HG03469 (cell line): ENCODE measurements at regions not wholly inside any gene's neighbourhood (a gene's known extent, or its start where the extent isn't known, plus 50 kb on each side); places are given as distances from the start of the nearest gene placed in this dataset.

Experiments
- ATAC-seq: cut with Tn5 transposase; IDR thresholded peaks from one replicate; pipeline ENCODE4 v1.9.1; 2021; ENCODE audit warnings: mild to moderate bottlenecking, moderate library complexity, moderate number of reproducible peaks; ENCODE audit not compliant: unreplicated experiment

DNA sequence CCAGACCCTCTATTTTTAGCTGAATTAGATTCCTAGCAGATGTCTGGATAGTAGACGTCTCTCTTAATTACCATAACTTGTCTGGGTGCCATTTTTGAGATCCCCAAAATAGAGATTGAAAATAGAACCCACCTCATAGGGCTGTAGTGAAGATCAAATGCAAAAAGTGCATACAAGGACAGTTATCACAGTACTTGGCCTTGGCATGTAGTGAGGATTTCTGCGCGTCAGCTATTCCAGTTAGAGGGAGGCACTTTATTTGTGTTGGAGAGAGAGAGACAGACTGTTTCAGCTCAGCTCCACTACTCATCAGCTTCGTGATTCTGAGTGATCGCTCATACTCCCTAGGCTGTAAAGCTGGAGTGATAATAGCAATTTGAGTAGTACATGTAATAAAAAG, 59.6 kb upstream of the CDH13 start:
- no peak for ATAC-seq

GRCh38 chr16:82563401-82563800, 63.4 kb upstream of the CDH13 start:
- no peak for ATAC-seq

GRCh38 chr16:82562183-82562683, 64.5 kb upstream of the CDH13 start:
- ATAC-seq: no peak

- no peak for ATAC-seq
These were observed 65.9 kb upstream of the CDH13 start for GRCh38 chr16:82560805-82561325.

GRCh38 chr16:82544378-82545160, 82.2 kb upstream of the CDH13 start:
- ATAC-seq: no peak

- ATAC-seq: no peak
These were observed 84.1 kb upstream of the CDH13 start for GRCh38 chr16:82542714-82543113.

- ATAC-seq: no peak
These were observed 85.7 kb upstream of the CDH13 start for GRCh38 chr16:82541103-82541502.

DNA sequence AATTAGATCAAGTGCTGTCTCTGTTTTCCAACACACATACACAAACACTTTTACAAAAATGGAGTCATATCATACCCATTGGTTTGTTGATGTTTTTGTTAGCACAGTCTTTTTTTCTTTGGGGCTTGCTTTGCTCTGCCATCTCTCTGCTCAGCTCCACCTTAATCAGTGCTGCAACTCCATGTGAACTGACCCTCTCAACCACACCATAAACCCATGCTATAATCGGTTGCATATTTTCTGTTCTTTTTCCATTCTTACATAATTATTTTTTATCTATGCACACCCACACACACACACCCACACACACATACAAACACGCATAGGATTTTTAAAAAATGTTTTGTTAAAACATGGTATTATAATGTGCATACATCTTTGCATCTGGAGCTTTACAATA, 91.0 kb upstream of the CDH13 start:
- no peak for ATAC-seq

DNA sequence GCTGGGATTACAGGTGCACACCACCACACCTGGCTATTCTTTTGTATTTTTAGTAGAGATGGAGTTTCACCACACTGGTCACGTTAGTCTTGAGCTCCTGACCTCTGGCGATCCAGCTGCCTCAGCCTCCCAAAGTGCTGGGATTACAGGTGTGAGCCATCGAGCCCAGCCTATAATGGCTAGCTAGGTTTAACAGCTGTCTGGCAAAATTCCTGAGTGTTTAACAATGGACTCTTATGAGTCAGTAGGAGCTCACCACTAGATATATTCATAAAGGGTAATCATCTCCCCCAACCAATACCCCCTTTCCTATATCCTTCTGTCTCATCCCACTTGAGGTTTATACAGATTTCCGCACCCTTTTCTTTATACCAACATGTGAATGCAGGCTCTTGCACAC, 91.5 kb upstream of the CDH13 start:
- ATAC-seq: no peak

GRCh38 chr16:82533189-82533588, 93.6 kb upstream of the CDH13 start:
- ATAC-seq: no peak

- ATAC-seq: no peak
These were observed 95.9 kb upstream of the CDH13 start for GRCh38 chr16:82530883-82531282.

DNA sequence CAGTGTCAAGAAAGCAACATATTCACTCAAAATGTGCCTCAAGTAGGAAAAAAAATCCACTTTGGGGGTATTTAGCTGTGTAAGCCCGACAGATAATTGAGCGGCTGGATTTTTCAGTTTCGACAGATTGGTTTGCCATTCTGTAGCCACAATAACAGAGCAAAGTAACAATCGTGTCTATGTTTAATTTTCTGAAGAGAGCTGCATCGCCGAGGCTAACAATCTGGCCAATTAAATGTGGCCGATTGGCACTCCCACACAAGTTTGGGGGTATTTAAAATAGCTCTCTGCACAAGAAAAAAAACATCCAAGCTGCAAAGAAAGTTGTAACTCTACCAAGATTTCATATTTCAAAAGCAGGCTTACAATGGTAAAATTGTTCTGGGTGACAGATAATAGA, 99.7 kb upstream of the CDH13 start:
- no peak for ATAC-seq

- no peak for ATAC-seq
These were observed 101.8 kb upstream of the CDH13 start for GRCh38 chr16:82524976-82525375.

DNA sequence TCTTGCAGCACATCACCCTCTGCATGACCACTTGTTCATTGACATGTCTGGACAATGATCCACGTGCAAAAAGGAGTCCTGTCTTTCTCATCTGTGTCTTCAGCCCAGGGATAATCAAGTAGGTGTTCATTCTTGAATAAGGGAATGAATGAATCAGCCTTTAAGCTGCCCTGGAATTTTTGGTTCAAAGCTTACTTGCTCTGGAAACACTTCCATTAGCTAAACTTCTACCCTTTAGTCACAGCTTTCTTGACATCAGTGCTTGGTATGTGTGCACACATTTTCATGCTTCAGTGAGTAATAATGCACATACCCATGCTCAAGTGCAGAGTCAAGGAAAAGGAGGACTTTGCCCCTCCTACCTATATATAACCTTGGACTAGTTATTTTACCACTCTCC, 103.0 kb upstream of the CDH13 start:
- ATAC-seq: no peak

GRCh38 chr16:82522026-82522425, 104.7 kb upstream of the CDH13 start:
- no peak for ATAC-seq

DNA sequence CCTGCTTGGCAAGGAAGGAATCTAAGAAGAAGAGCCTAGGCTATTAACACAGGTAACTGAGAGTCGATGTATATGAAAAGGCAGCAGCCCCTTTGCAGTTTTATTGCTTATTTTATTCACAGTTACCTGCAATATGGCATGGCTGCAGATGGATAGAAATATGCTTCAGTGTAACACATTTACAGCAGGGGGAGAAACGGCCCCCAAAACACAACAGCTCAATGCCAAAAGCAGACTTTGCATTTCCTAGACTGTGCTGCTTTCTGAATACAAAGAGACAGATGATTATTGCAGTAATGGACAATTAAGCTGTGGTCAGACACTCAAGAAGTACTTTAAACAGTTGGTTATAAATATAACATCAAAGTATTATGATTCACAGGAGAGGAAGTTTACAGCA, 108.0 kb upstream of the CDH13 start:
- ATAC-seq: no peak

- ATAC-seq: no peak
These were observed 112.5 kb upstream of the CDH13 start for GRCh38 chr16:82514262-82514661.

DNA sequence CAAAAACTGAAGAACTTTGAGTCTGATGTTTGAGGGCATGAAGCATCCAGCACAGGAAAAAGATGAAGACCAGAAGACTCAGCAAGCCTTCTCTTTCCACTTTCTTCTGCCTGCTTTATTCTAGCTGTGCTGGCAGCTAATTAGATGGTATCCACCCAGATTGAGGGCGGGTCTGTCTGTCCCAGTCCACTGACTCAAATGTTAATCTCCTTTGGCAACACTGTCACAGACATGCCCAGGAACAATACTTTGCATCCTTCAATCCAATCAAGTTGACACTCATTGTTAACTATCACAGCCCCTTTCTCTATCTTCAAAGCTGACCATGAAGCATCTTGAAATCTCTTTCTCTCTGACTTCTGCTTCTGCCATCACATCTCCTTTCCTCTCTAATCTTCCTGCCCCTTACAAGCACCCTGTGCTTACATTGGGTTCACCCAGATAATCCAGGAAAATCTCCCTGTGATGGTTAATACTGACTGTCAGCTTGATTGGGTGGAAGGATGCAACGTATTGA, 115.9 kb upstream of the CDH13 start:
- no peak for ATAC-seq

- ATAC-seq: no peak
These were observed 116.9 kb upstream of the CDH13 start for GRCh38 chr16:82509691-82510430.

DNA sequence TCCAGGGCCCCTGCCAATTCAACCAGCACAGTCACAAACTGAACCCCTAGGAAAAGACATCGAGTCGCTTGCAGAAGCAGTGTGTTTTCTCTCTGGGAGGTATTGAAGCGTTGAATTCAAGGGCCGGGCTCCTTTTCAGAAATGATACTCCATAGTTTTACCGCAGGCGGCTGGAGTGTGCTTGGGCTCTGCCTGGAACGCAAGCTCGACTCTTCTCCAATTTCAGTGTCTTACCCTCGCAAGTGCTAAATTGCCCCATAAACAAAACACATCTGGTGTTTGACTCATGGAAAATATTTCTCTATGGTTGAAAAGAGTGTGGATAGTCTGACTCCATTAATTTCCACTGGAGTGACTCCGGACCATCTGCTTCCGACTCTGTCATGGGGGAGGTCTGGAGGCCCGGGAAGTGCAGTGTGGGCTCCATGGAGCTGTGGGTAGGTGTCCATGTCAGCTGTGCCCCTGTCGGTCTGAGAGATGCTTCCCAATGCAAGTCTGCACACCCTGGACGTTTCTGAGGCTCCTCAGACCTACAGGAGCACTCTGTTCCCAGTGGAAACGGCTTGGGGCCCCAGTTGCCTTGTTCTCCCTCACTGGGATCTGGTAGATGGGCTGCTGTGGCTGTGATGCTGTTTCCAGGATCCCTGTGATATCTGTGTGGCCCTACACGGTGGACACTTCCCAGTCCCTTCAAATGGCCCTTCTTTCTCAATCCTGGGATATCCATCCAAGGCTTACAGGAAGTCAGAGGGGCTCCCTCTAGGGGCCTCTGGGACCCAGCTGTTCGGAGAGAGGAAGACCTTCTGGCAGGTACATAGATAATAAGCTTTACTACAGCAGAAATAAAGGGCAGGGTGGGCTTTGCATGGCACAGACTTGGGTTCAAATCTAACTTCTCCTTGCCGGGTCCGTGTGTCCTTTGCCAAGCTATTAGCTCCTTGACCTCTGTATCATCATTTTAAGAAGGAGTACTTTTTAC, 119.8 kb upstream of the CDH13 start:
- ATAC-seq: no peak

GRCh38 chr16:82504836-82505235, 121.9 kb upstream of the CDH13 start:
- no peak for ATAC-seq
